B cell (primary cell): ENCODE measurements at regions not wholly inside any gene's neighbourhood (a gene's known extent, or its start where the extent isn't known, plus 50 kb on each side); places are given as distances from the start of the nearest gene placed in this dataset.

Experiments
- ATAC-seq: fragments of 200-7000 bp; cut with Tn5 transposase; one replicate; pipeline ENCODE4 v1.10.0; 2021; ENCODE audit warnings: low read depth, mild to moderate bottlenecking, moderate number of reproducible peaks, moderate library complexity
- CTCF ChIA-PET: fragments of 350-600 bp; sonication (Branson Sonifier 250); formaldehyde crosslinking; loops from one replicate; lab custom pipeline; 2021; ENCODE audit warnings: antibody characterized with exemption, inconsistent platforms; lab: Charles Lee
- POLR2A ChIA-PET: fragments of 350-600 bp; sonication (Branson Sonifier 250); formaldehyde crosslinking; loops from one replicate; lab custom pipeline; 2021; ENCODE audit warnings: antibody characterized with exemption; lab: Charles Lee
- DNase-seq: peaks from one replicate; pipeline ENCODE4 v3.0.0; 2013
- H2AFZ ChIP-seq: 2 replicates; pipeline ENCODE4 v1.6.1; 2012; ENCODE audit warnings: mild to moderate bottlenecking, low read depth, low read length; ENCODE audit not compliant: insufficient read depth, poor library complexity, severe bottlenecking
- H3K27ac ChIP-seq, 2 donors: 1 replicate in 1 of 2; 2 replicates in 1 of 2; pipeline ENCODE4 v1.5.1; 2012 to 2013; ENCODE audit warnings: low read length in 2 of 2, mild to moderate bottlenecking in 2 of 2, moderate library complexity in 1 of 2
- H3K27me3 ChIP-seq, 4 experiments: fragments of 200-600 bp in 1 of 4; sonication (generic) in 1 of 4; replicated peaks in 1 of 4; 1 replicate in 2 of 4; 2 replicates in 2 of 4; pipeline versions ENCODE4 v1.6.1 to v1.7.0; 2013 to 2016; ENCODE audit warnings: low read length in 3 of 4, mild to moderate bottlenecking in 2 of 4, mixed read lengths in 1 of 4, moderate library complexity in 1 of 4; ENCODE audit not compliant: insufficient read depth in 4 of 4, control insufficient read depth in 3 of 4; ENCODE audit errors: control extremely low read depth in 1 of 4
- H3K36me3 ChIP-seq, 2 experiments: replicated peaks in 1 of 2; 1 replicate in 1 of 2; 2 replicates in 1 of 2; pipeline versions ENCODE4 v1.6.1 to v1.7.1; 2013; ENCODE audit warnings: low read length in 1 of 2; ENCODE audit not compliant: insufficient read depth in 2 of 2, control insufficient read depth in 1 of 2; ENCODE audit errors: control extremely low read depth in 1 of 2, extremely low read depth in 1 of 2
- H3K4me1 ChIP-seq, 2 donors: fragments of 200-600 bp in 1 of 2; sonication (generic) in 1 of 2; 1 replicate in 1 of 2; 2 replicates in 1 of 2; pipeline versions ENCODE4 v1.5.1 to v1.6.1; 2013 to 2017; ENCODE audit warnings: low read length in 2 of 2; ENCODE audit not compliant: control insufficient read depth in 2 of 2, insufficient read depth in 2 of 2
- H3K4me2 ChIP-seq: replicated peaks from 2 replicates; pipeline ENCODE3; 2012; ENCODE audit warnings: mild to moderate bottlenecking, low read depth, low read length; ENCODE audit not compliant: poor library complexity, severe bottlenecking
- H3K4me3 ChIP-seq, 5 experiments: fragments of 200-600 bp in 1 of 5; sonication (generic) in 1 of 5; 1 replicate in 3 of 5; 2 replicates in 2 of 5; pipeline versions ENCODE4 v1.5.1 to v1.7.0; 2011 to 2016; ENCODE audit warnings: low read length in 4 of 5, mild to moderate bottlenecking in 4 of 5, low read depth in 2 of 5, control low read depth in 1 of 5, moderate library complexity in 1 of 5; ENCODE audit not compliant: insufficient read depth in 1 of 5; ENCODE audit errors: control extremely low read depth in 1 of 5, extremely low read depth in 1 of 5
- H3K79me2 ChIP-seq: fragments of 200-600 bp; sonication (generic); one replicate; pipeline ENCODE4 v1.6.0; 2016; ENCODE audit warnings: low read length; ENCODE audit not compliant: control insufficient read depth, insufficient read depth
- H3K9ac ChIP-seq: fragments of 200-600 bp; sonication (generic); 2 replicates; pipeline ENCODE4 v1.6.1; 2017; ENCODE audit warnings: mild to moderate bottlenecking, low read length, moderate library complexity
- H3K9me3 ChIP-seq, 3 donors: one replicate each; pipeline versions ENCODE4 v1.6.1 to v1.7.1; 2013; ENCODE audit warnings: low read length in 2 of 3; ENCODE audit not compliant: control insufficient read depth in 2 of 3, insufficient read depth in 1 of 3; ENCODE audit errors: control extremely low read depth in 1 of 3
- H4K20me1 ChIP-seq: 2 replicates; pipeline ENCODE4 v1.6.0; 2012; ENCODE audit warnings: mild to moderate bottlenecking, low read length; ENCODE audit not compliant: insufficient read depth, control insufficient read depth, poor library complexity, severe bottlenecking
- H3K27ac Mint-ChIP-seq: one replicate; pipeline ENCODE4 v1.8.0; 2021; ENCODE audit warnings: mixed read lengths
- H3K27me3 Mint-ChIP-seq: one replicate; pipeline ENCODE4 v1.8.0; 2021; ENCODE audit warnings: mixed read lengths
- H3K4me1 Mint-ChIP-seq: one replicate; pipeline ENCODE4 v1.8.0; 2021; ENCODE audit warnings: mixed read lengths
- H3K4me3 Mint-ChIP-seq: one replicate; pipeline ENCODE4 v1.8.0; 2021; ENCODE audit warnings: mixed read lengths
- H3K9me3 Mint-ChIP-seq: one replicate; pipeline ENCODE4 v1.8.0; 2022; ENCODE audit warnings: mixed read lengths; ENCODE audit not compliant: insufficient read depth
- EZH2 ChIP-seq: IDR thresholded peaks from 2 replicates; pipeline ENCODE4 v1.6.1; 2012; ENCODE audit warnings: borderline replicate concordance, low read depth, mild to moderate bottlenecking, moderate library complexity, low read length; ENCODE audit not compliant: insufficient read depth, poor library complexity, severe bottlenecking
- WGBS: methylation state at CpG from one replicate; pipeline ENCODE4 v1.1.5; 2013; ENCODE audit warnings: missing lambda C conversion rate; ENCODE audit not compliant: insufficient coverage; 5-methylcytosine and 5-hydroxymethylcytosine counted together
- intact Hi-C: fragments of 100-400 bp; cut with micrococcal nuclease; formaldehyde crosslinking; loops from one replicate; pipeline ENCODE4 v1.10.0; 2022
- TF ChIP-seq, protein P1 (sequence below): fragments of 200-600 bp; IDR thresholded peaks from one replicate; pipeline ENCODE4 v1.8.0; 2022; ENCODE audit warnings: antibody characterized with exemption, mild to moderate bottlenecking

DNA sequence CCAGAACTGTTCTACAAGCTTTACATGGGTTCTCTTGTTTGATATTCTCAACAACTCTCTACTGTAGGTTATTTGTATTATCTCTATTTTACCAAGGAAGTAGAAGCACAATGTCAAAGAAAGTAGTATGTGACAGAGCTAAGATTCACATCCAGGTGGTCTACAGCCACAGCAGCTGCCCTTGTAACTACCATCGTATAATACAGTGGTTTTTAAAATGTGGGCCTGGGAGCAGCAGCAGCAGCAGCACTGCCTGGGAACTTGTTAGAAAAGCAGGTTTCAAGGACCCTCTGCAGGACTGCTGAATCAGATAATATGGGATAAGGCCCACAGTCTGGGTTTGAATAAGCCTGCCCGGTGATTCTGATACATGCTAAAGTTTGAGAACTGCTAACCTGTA lies 357.1 kb upstream of the SATB1 start:
- ATAC-seq (no peak), DNase-seq (no peak)
- intact Hi-C loops: no loop called here
- Histone ChIP-seq H3K9me3 (no peaks in the 10 kb centered on the region), H3K27me3 (no peaks in the 10 kb centered on the region), H3K9ac (no peak overlapping the region), H3K4me2 (no peak overlapping the region), H3K4me1 (no peaks in the 10 kb centered on the region), H2AFZ (no peak overlapping the region), H3K4me3 (no peak overlapping the region), H3K27ac (no peak overlapping the region), H3K79me2 (no peaks in the 10 kb centered on the region), H4K20me1 (no peaks in the 10 kb centered on the region), H3K36me3 (no peaks in the 10 kb centered on the region)
- H3K9me3 Mint-ChIP-seq: no peaks in the 10 kb centered on the region
- no peak for TF ChIP-seq EZH2
- TF ChIP-seq, protein P1, sequence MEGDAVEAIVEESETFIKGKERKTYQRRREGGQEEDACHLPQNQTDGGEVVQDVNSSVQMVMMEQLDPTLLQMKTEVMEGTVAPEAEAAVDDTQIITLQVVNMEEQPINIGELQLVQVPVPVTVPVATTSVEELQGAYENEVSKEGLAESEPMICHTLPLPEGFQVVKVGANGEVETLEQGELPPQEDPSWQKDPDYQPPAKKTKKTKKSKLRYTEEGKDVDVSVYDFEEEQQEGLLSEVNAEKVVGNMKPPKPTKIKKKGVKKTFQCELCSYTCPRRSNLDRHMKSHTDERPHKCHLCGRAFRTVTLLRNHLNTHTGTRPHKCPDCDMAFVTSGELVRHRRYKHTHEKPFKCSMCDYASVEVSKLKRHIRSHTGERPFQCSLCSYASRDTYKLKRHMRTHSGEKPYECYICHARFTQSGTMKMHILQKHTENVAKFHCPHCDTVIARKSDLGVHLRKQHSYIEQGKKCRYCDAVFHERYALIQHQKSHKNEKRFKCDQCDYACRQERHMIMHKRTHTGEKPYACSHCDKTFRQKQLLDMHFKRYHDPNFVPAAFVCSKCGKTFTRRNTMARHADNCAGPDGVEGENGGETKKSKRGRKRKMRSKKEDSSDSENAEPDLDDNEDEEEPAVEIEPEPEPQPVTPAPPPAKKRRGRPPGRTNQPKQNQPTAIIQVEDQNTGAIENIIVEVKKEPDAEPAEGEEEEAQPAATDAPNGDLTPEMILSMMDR: no peak
- POLR2A ChIA-PET: no interaction called here
- no peaks in the 10 kb centered on the region for H3K4me1 Mint-ChIP-seq
- no peak overlapping the region for H3K4me3 Mint-ChIP-seq
- peaks cover 4% of the 10 kb centered on the region for H3K27me3 Mint-ChIP-seq
- WGBS: 100% methylated on average over 2 of the region's 2 CpGs
- CTCF ChIA-PET: no interaction called here
- H3K27ac Mint-ChIP-seq: no peak overlapping the region

DNA sequence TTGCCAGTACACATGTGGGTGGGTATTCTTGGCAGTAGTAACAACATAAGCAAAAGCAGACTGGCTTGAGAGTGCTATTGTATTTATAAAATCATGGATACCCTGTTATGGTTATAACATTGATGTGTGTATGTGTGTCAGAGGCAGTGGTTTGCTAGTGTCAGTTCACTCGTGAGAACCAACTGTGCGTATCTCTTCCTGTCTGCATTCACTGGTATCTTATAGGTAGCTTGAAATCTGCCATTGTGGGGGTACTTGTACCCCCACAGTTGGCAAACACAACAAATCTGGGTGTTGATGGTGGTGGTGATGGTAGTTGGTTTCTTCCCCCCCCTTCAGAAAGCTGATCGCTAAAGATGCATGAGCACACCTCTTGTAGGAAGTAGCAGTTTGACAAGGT lies 355.8 kb upstream of the SATB1 start:
- no peak overlapping the region for H3K27ac Mint-ChIP-seq
- intact Hi-C loops: no loop called here
- CTCF ChIA-PET: interaction anchor here (0.6 kb wide), 1 partner anchor 37 kb away, joined by 3 read pairs; no protein-coding TSS in a partner anchor
- Histone ChIP-seq H3K4me1 (no peaks in the 10 kb centered on the region), H3K79me2 (no peaks in the 10 kb centered on the region), H3K27ac (no peak overlapping the region), H3K36me3 (no peaks in the 10 kb centered on the region), H3K27me3 (no peaks in the 10 kb centered on the region), H3K9ac (no peak overlapping the region), H4K20me1 (no peaks in the 10 kb centered on the region), H3K4me2 (no peak overlapping the region), H3K4me3 (no peak overlapping the region), H3K9me3 (no peaks in the 10 kb centered on the region), H2AFZ (no peak overlapping the region)
- no CpG with 5 or more reads among the region's 3 CpGs for WGBS
- no peak overlapping the region for H3K4me3 Mint-ChIP-seq
- ATAC-seq (no peak), DNase-seq (no peak)
- no peaks in the 10 kb centered on the region for H3K9me3 Mint-ChIP-seq
- no peaks in the 10 kb centered on the region for H3K4me1 Mint-ChIP-seq
- no peak for TF ChIP-seq EZH2
- TF ChIP-seq, protein P1: no peak
- POLR2A ChIA-PET: no interaction called here
- H3K27me3 Mint-ChIP-seq: peaks cover 4% of the 10 kb centered on the region
